ENCODE measurements at regions not wholly inside any gene's neighbourhood (a gene's known extent, or its start where the extent isn't known, plus 50 kb on each side); places are given as distances from the start of the nearest gene placed in this dataset.
A peak's percentile ranks its signal among the peaks of the same experiment; 100 is the strongest.

DNA sequence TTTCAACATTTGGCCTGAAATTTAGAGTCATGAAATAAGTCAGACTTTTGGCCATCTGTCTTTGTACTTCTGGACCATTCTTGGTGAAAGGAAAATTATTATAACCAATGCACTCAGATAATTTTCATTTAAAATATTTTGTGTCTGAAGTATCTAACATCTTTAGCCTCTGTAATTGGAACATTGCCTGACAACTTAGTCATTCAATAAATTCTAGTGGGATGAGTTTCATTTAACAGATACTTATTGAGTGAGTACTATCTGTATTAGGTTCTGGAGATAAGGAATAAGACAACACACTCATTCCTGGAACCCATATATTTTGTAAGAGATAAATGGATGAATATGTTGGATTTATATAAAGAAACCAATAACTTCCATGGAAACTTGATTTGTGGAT lies 536.0 kb downstream of the BCKDHB start:
- CTCF ChIA-PET = no interaction called here
- TF ChIP-seq, protein P1, sequence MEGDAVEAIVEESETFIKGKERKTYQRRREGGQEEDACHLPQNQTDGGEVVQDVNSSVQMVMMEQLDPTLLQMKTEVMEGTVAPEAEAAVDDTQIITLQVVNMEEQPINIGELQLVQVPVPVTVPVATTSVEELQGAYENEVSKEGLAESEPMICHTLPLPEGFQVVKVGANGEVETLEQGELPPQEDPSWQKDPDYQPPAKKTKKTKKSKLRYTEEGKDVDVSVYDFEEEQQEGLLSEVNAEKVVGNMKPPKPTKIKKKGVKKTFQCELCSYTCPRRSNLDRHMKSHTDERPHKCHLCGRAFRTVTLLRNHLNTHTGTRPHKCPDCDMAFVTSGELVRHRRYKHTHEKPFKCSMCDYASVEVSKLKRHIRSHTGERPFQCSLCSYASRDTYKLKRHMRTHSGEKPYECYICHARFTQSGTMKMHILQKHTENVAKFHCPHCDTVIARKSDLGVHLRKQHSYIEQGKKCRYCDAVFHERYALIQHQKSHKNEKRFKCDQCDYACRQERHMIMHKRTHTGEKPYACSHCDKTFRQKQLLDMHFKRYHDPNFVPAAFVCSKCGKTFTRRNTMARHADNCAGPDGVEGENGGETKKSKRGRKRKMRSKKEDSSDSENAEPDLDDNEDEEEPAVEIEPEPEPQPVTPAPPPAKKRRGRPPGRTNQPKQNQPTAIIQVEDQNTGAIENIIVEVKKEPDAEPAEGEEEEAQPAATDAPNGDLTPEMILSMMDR (IDR thresholded peaks at IDR 0.05; ENCODE audit: unreplicated experiment) = no peak
- Mint-ChIP-seq H3K4me3 (ENCODE audit: unreplicated experiment) (no peak overlapping the region), H3K4me1 (ENCODE audit: insufficient read depth, unreplicated experiment) (peaks cover 7% of the 10 kb centered on the region), H3K27me3 (ENCODE audit: insufficient read depth, unreplicated experiment) (no peaks in the 10 kb centered on the region), H3K27ac (ENCODE audit: low read depth, unreplicated experiment) (no peak overlapping the region), H3K36me3 (ENCODE audit: insufficient read depth, unreplicated experiment) (no peaks in the 10 kb centered on the region), H3K9me3 (ENCODE audit: unreplicated experiment) (no peaks in the 10 kb centered on the region)
- no TSS peak for BruUV-seq (replicated peaks)
- POLR2A ChIA-PET = no interaction called here
- no peak for DNase-seq (ENCODE audit: unreplicated experiment)
- intact Hi-C loops (cut with micrococcal nuclease) = no loop called here

DNA sequence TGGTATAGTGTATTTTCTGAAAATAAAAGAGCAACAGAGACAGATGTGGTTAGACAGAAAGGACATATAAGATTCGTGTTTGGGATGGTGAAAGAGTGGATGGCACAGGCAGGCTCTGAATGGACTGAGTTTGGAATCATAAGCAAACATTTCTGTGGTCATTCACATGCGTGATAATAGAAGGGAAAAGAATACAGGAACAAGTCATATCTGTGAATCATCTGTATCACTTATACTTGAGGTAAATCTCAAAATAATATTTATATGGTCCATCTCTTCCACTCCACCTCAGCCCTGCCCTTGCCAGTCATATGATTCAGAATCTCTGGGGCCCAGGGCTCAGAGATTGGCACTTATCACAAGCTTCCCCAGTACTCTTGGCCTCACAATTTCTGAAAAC lies 535.1 kb downstream of the BCKDHB start:
- no TSS peak for BruUV-seq (replicated peaks)
- ChIA-PET CTCF (no interaction called here), POLR2A (no interaction called here)
- Mint-ChIP-seq H3K27me3 (ENCODE audit: insufficient read depth, unreplicated experiment) (no peaks in the 10 kb centered on the region), H3K4me1 (ENCODE audit: insufficient read depth, unreplicated experiment) (peaks cover 7% of the 10 kb centered on the region), H3K4me3 (ENCODE audit: unreplicated experiment) (no peak overlapping the region), H3K27ac (ENCODE audit: low read depth, unreplicated experiment) (no peak overlapping the region), H3K9me3 (ENCODE audit: unreplicated experiment) (no peaks in the 10 kb centered on the region), H3K36me3 (ENCODE audit: insufficient read depth, unreplicated experiment) (no peaks in the 10 kb centered on the region)
- intact Hi-C loops (cut with micrococcal nuclease) = no loop called here
- TF ChIP-seq, protein P1 (IDR thresholded peaks at IDR 0.05; ENCODE audit: unreplicated experiment) = no peak
- DNase-seq (ENCODE audit: unreplicated experiment) = no peak

DNA sequence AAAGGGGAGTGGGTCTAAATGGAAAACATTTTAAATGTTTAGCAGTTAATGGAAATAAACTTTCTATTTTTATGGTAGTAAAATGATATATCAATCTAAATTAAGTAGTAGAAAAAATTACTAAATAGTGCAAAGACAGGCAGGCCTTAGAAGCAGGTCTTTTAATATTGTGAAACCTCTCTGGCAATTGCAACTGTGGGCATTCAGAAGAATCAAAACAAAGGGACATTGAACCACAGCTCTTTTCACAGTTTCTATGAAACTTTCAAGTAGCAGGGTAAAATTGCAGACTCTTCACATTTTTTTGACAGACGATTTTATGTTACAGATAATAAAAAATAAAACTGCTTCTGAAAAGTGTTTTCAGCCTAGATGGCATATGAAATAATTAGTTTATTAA lies 533.7 kb downstream of the BCKDHB start:
- TF ChIP-seq, protein P1 (IDR thresholded peaks at IDR 0.05; ENCODE audit: unreplicated experiment) = no peak
- ChIA-PET POLR2A (interaction anchor here (0.7 kb wide), 1 partner anchor 1683 kb away, joined by 3 read pairs; no protein-coding TSS in a partner anchor), CTCF (no interaction called here)
- peaks cover 7% of the 10 kb centered on the region for H3K4me1 Mint-ChIP-seq (ENCODE audit: insufficient read depth, unreplicated experiment)
- no peaks in the 10 kb centered on the region for H3K36me3 Mint-ChIP-seq (ENCODE audit: insufficient read depth, unreplicated experiment)
- DNase-seq (ENCODE audit: unreplicated experiment) = no peak
- intact Hi-C loops (cut with micrococcal nuclease) = no loop called here
- no peak overlapping the region for H3K27ac Mint-ChIP-seq (ENCODE audit: low read depth, unreplicated experiment)
- BruUV-seq (replicated peaks) = no TSS peak
- H3K4me3 Mint-ChIP-seq (ENCODE audit: unreplicated experiment) = no peak overlapping the region
- H3K9me3 Mint-ChIP-seq (ENCODE audit: unreplicated experiment) = peaks cover 6% of the 10 kb centered on the region
- no peaks in the 10 kb centered on the region for H3K27me3 Mint-ChIP-seq (ENCODE audit: insufficient read depth, unreplicated experiment)

DNA sequence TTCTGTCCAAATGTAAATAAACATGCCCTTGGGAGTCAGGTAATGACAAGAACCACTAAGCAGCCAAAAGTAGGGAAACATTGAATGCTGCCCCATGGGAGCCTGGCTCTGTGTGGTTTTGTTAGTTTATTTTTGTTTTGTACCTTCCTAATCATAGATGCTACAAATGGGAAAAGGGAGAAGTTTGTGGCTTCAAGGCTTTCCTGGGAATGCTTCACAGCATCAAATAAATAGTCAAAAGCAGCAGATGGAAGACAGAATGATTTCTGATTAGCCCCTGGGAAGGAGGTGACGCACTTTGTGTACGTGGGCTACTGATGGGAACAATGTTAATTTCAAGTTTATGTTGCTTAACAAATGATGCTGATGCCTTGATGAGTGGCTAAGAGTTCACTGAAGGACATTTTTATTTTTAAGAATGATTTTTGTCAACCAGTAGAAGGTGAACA lies 532.7 kb downstream of the BCKDHB start:
- H3K27ac Mint-ChIP-seq (ENCODE audit: low read depth, unreplicated experiment) = peak overlapping the region; percentile 64
- CTCF ChIA-PET = interaction anchor here (0.5 kb wide), 1 partner anchor 527 kb away, joined by 3 read pairs; no protein-coding TSS in a partner anchor
- TF ChIP-seq, protein P1 (IDR thresholded peaks at IDR 0.05; ENCODE audit: unreplicated experiment) = no peak
- POLR2A ChIA-PET = no interaction called here
- no TSS peak for BruUV-seq (replicated peaks)
- peaks cover 6% of the 10 kb centered on the region for H3K9me3 Mint-ChIP-seq (ENCODE audit: unreplicated experiment)
- no peak for DNase-seq (ENCODE audit: unreplicated experiment)
- H3K36me3 Mint-ChIP-seq (ENCODE audit: insufficient read depth, unreplicated experiment) = no peaks in the 10 kb centered on the region
- no peaks in the 10 kb centered on the region for H3K27me3 Mint-ChIP-seq (ENCODE audit: insufficient read depth, unreplicated experiment)
- no peak overlapping the region for H3K4me3 Mint-ChIP-seq (ENCODE audit: unreplicated experiment)
- intact Hi-C loops (cut with micrococcal nuclease) = no loop called here
- peaks cover 7% of the 10 kb centered on the region for H3K4me1 Mint-ChIP-seq (ENCODE audit: insufficient read depth, unreplicated experiment)

All from MCF 10A (cell line).